ENCODE measurements at regions not wholly inside any gene's neighbourhood (a gene's known extent, or its start where the extent isn't known, plus 50 kb on each side); places are given as distances from the start of the nearest gene placed in this dataset.

DNA sequence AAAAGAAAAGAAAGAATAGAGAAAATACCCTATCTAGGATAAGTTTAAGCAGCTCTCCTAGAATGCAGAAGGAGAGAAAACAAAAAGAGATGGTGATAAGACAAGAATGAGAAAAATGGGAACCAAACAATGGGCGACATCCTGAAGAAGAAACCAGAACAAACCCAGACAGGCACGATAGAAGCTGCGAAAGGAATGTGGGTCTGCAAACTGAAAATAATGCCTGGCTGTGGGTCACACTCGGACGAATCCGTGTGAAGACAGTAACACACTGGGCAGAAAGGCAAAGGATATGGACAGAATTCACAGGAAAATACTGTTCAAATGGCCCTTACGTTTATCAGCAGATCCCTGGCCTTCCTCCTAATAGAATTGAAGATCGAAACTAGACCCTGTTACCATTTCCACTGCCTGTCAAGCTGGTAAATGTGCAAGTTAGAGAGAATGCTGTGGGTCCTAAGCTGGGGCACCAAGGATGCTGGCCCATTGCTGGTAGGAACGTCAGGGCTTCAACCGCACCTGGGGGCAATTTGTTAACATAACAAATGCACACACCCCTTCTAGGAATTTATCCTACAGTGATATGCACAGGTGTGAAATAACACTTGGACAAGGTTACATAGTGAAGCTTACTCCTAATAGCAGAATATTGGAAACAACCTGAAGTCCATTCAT, 117.5 kb upstream of the RFLNA start (continued):
- TF ChIP-seq, protein P1, sequence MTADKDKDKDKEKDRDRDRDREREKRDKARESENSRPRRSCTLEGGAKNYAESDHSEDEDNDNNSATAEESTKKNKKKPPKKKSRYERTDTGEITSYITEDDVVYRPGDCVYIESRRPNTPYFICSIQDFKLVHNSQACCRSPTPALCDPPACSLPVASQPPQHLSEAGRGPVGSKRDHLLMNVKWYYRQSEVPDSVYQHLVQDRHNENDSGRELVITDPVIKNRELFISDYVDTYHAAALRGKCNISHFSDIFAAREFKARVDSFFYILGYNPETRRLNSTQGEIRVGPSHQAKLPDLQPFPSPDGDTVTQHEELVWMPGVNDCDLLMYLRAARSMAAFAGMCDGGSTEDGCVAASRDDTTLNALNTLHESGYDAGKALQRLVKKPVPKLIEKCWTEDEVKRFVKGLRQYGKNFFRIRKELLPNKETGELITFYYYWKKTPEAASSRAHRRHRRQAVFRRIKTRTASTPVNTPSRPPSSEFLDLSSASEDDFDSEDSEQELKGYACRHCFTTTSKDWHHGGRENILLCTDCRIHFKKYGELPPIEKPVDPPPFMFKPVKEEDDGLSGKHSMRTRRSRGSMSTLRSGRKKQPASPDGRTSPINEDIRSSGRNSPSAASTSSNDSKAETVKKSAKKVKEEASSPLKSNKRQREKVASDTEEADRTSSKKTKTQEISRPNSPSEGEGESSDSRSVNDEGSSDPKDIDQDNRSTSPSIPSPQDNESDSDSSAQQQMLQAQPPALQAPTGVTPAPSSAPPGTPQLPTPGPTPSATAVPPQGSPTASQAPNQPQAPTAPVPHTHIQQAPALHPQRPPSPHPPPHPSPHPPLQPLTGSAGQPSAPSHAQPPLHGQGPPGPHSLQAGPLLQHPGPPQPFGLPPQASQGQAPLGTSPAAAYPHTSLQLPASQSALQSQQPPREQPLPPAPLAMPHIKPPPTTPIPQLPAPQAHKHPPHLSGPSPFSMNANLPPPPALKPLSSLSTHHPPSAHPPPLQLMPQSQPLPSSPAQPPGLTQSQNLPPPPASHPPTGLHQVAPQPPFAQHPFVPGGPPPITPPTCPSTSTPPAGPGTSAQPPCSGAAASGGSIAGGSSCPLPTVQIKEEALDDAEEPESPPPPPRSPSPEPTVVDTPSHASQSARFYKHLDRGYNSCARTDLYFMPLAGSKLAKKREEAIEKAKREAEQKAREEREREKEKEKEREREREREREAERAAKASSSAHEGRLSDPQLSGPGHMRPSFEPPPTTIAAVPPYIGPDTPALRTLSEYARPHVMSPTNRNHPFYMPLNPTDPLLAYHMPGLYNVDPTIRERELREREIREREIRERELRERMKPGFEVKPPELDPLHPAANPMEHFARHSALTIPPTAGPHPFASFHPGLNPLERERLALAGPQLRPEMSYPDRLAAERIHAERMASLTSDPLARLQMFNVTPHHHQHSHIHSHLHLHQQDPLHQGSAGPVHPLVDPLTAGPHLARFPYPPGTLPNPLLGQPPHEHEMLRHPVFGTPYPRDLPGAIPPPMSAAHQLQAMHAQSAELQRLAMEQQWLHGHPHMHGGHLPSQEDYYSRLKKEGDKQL (CRISPR knock-in tag; IDR thresholded peaks at IDR 0.05; ENCODE audit: low read depth): no peak
- TF ChIP-seq MAFG (CRISPR knock-in tag; IDR thresholded peaks at IDR 0.05): no peak
- no peak for TF ChIP-seq ZNF326 (CRISPR knock-in tag; IDR thresholded peaks at IDR 0.05; ENCODE audit: borderline replicate concordance)
- TF ChIP-seq ETS1 (CRISPR knock-in tag; IDR thresholded peaks at IDR 0.05): no peak

DNA sequence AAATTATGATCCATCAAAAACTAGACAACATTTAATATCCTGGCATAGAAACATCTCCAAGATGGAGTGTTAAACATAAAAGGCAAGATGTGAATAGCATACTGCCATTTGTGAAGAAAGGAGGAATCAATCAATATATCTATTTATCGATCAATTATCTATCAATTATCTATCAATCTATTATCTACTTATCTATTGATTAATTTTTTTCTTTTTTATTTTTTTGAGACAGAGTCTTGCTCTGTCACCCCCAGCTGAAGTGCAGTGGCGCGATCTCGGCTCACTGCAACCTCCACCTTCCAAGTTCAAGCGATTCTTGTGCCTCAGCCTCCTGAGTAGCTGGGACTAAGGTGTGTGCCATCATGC, 117.0 kb upstream of the RFLNA start:
- WGBS (ENCODE audit: low lambda C conversion rate): 73% methylated on average over 5 of the region's 5 CpGs
- Histone ChIP-seq H3K9me3 (ENCODE audit: low read length) (no peaks in the 10 kb centered on the region), H3K9ac (ENCODE audit: insufficient read depth, low read depth, low read length) (no peak overlapping the region), H3K27ac (ENCODE audit: extremely low read length, insufficient read depth, low read length) (no peak overlapping the region), H2AFZ (ENCODE audit: low read length) (no peak overlapping the region), H3K36me3 (replicated peaks in 1 of 2; ENCODE audit: control insufficient read depth in 1 of 2, insufficient read depth in 2 of 2, low read length in 2 of 2) (no peaks in the 10 kb centered on the region), H3K27me3 (ENCODE audit: control insufficient read depth in 1 of 2, insufficient read depth in 2 of 2, low read length in 2 of 2) (peaks cover 0 to 16% of the 10 kb centered on the region in 2 experiments; a peak in 1 of 5 replicates), H4K20me1 (ENCODE audit: insufficient read depth, low read length) (no peaks in the 10 kb centered on the region), H3K79me2 (ENCODE audit: insufficient read depth, low read length) (no peaks in the 10 kb centered on the region), H3K4me1 (ENCODE audit: insufficient read depth, low read length) (no peaks in the 10 kb centered on the region), H3K4me3 (replicated peaks in 1 of 3; ENCODE audit: insufficient read depth in 1 of 3, low read depth in 2 of 3, low read length in 3 of 3) (no peak overlapping the region), H3K4me2 (ENCODE audit: low read depth, low read length) (no peak overlapping the region)
- FAIRE-seq (no peak), ATAC-seq (no peak), DNase-seq (ENCODE audit: low spot score) (no peak)
- ChIA-PET CTCF (ENCODE audit: low intra/inter-chr PET ratio, low total read pairs) (no interaction called here), POLR2A (no interaction called here)
- in situ Hi-C loops (cut with HindIII; ENCODE audit: extremely low pct_ligation_motif_present, low pct_unique_long_range_greater_than_20kb): no loop called here
- intact Hi-C loops (cut with micrococcal nuclease; ENCODE audit: unreplicated experiment): no loop called here
- BruUV-seq (replicated peaks): no TSS peak
- TF ChIP-seq KLF16 (CRISPR knock-in tag; IDR thresholded peaks at IDR 0.05) (no peak), GMEB1 (CRISPR knock-in tag; IDR thresholded peaks at IDR 0.05; ENCODE audit: borderline replicate concordance) (no peak), ZNF660 (CRISPR knock-in tag; IDR thresholded peaks at IDR 0.05; ENCODE audit: borderline replicate concordance, low read depth) (no peak), ZNF451 (CRISPR knock-in tag; IDR thresholded peaks at IDR 0.05) (no peak), MTF1 (CRISPR knock-in tag; IDR thresholded peaks at IDR 0.05) (no peak), ASH2L (IDR thresholded peaks at IDR 0.05; ENCODE audit: insufficient read length, low read depth, low read length) (no peak), KAT8 (CRISPR knock-in tag; IDR thresholded peaks at IDR 0.05) (no peak), ZNF569 (CRISPR knock-in tag; IDR thresholded peaks at IDR 0.05; ENCODE audit: borderline replicate concordance) (no peak)
- TF ChIP-seq, protein P2, sequence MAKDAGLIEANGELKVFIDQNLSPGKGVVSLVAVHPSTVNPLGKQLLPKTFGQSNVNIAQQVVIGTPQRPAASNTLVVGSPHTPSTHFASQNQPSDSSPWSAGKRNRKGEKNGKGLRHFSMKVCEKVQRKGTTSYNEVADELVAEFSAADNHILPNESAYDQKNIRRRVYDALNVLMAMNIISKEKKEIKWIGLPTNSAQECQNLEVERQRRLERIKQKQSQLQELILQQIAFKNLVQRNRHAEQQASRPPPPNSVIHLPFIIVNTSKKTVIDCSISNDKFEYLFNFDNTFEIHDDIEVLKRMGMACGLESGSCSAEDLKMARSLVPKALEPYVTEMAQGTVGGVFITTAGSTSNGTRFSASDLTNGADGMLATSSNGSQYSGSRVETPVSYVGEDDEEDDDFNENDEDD (CRISPR knock-in tag; IDR thresholded peaks at IDR 0.05; ENCODE audit: borderline replicate concordance): no peak
